ENCODE measurements at regions not wholly inside any gene's neighbourhood (a gene's known extent, or its start where the extent isn't known, plus 50 kb on each side); places are given as distances from the start of the nearest gene placed in this dataset.

GRCh38 chr17:20774472-20775135 lies 195.1 kb downstream of the CDRT15L2 start:
- Histone ChIP-seq H3K9me3 (ENCODE audit: insufficient read depth, low read depth, low read length) (no peaks in the 10 kb centered on the region), H3K4me1 (ENCODE audit: insufficient read depth, low read length, poor library complexity, severe bottlenecking) (no peaks in the 10 kb centered on the region), H3K79me2 (ENCODE audit: insufficient read depth, low read length) (no peaks in the 10 kb centered on the region), H3K27me3 (ENCODE audit: insufficient read depth, low read length, poor library complexity, severe bottlenecking) (no peaks in the 10 kb centered on the region), H3K36me3 (ENCODE audit: insufficient read depth, low read length) (no peaks in the 10 kb centered on the region), H3K9me2 (replicated peaks; ENCODE audit: low read depth, low read length) (no peaks in the 10 kb centered on the region), H3K4me2 (ENCODE audit: low read depth, low read length, poor library complexity, severe bottlenecking) (no peak overlapping the region), H3K4me3 (ENCODE audit: low read length, poor library complexity, severe bottlenecking) (no peak overlapping the region), H4K20me1 (ENCODE audit: insufficient read depth, low read length, poor library complexity, severe bottlenecking) (no peaks in the 10 kb centered on the region), H3F3A (ENCODE audit: low read depth) (no peaks in the 10 kb centered on the region), H2AFZ (ENCODE audit: low read length) (no peak overlapping the region), H3K9ac (ENCODE audit: low read depth, low read length, poor library complexity, severe bottlenecking) (no peak overlapping the region)
- TF ChIP-seq CTCF (conservative IDR thresholded peaks at IDR 0.05; ENCODE audit: low read length) (no peak), EZH2phosphoT487 (IDR thresholded peaks at IDR 0.05; ENCODE audit: borderline replicate concordance) (no peak)

DNA sequence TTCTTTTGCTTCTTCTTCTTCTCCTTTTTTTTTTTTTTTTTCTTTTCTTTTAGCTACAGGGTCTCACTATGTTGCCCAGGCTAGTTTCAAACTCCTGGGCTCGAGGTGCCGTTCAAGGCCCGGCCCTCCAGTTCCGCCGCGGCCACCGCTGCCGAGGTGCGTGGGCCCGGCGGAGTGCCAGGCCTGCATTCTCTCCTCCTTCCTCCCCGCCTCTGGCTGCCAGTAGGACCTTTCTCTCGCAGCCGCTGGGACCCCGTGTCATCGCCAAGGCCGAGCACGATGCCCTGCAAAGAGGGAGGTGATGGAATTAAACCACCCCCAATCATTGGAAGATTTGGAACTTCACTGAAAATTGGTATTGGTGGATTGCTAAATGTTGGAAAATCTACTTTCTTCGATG lies 195.8 kb downstream of the CDRT15L2 start:
- Histone ChIP-seq H3K79me2 (ENCODE audit: insufficient read depth, low read length) (no peaks in the 10 kb centered on the region), H3K4me3 (ENCODE audit: low read length, poor library complexity, severe bottlenecking) (no peak overlapping the region), H3K9me3 (ENCODE audit: insufficient read depth, low read depth, low read length) (no peaks in the 10 kb centered on the region), H3K9me2 (replicated peaks; ENCODE audit: low read depth, low read length) (no peaks in the 10 kb centered on the region), H3K27me3 (ENCODE audit: insufficient read depth, low read length, poor library complexity, severe bottlenecking) (no peaks in the 10 kb centered on the region), H3K9ac (ENCODE audit: low read depth, low read length, poor library complexity, severe bottlenecking) (no peak overlapping the region), H3K4me1 (ENCODE audit: insufficient read depth, low read length, poor library complexity, severe bottlenecking) (no peaks in the 10 kb centered on the region), H2AFZ (ENCODE audit: low read length) (no peak overlapping the region), H3F3A (ENCODE audit: low read depth) (no peaks in the 10 kb centered on the region), H3K4me2 (ENCODE audit: low read depth, low read length, poor library complexity, severe bottlenecking) (no peak overlapping the region), H4K20me1 (ENCODE audit: insufficient read depth, low read length, poor library complexity, severe bottlenecking) (no peaks in the 10 kb centered on the region), H3K36me3 (ENCODE audit: insufficient read depth, low read length) (no peaks in the 10 kb centered on the region)
- TF ChIP-seq EZH2phosphoT487 (IDR thresholded peaks at IDR 0.05; ENCODE audit: borderline replicate concordance) (no peak), CTCF (conservative IDR thresholded peaks at IDR 0.05; ENCODE audit: low read length) (no peak)

DNA sequence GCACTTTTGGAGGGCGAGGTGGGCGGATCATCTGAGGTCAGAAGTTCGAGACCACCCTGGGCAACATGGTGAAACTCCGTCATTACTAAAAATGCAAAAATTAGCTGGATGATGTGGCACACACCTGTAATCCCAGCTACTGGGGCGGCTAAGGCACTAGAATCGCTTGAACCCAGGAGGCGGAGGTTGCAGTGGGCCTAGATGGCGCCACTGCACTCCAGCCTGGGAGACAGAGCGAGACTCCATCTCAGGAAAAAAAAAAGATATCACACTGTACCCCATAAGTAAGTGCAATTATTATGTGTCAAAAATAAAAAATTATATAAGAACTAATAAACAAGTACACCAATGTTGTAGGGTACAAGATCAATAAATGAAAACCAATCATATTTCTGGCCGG lies 200.0 kb downstream of the CDRT15L2 start:
- Histone ChIP-seq H3K4me3 (ENCODE audit: low read length, poor library complexity, severe bottlenecking) (no peak overlapping the region), H3K36me3 (ENCODE audit: insufficient read depth, low read length) (no peaks in the 10 kb centered on the region), H3K79me2 (ENCODE audit: insufficient read depth, low read length) (no peaks in the 10 kb centered on the region), H3F3A (ENCODE audit: low read depth) (no peaks in the 10 kb centered on the region), H3K4me2 (ENCODE audit: low read depth, low read length, poor library complexity, severe bottlenecking) (no peak overlapping the region), H3K9me3 (ENCODE audit: insufficient read depth, low read depth, low read length) (no peaks in the 10 kb centered on the region), H3K4me1 (ENCODE audit: insufficient read depth, low read length, poor library complexity, severe bottlenecking) (no peaks in the 10 kb centered on the region), H3K27me3 (ENCODE audit: insufficient read depth, low read length, poor library complexity, severe bottlenecking) (no peaks in the 10 kb centered on the region), H4K20me1 (ENCODE audit: insufficient read depth, low read length, poor library complexity, severe bottlenecking) (no peaks in the 10 kb centered on the region), H3K9me2 (replicated peaks; ENCODE audit: low read depth, low read length) (no peaks in the 10 kb centered on the region), H3K9ac (ENCODE audit: low read depth, low read length, poor library complexity, severe bottlenecking) (no peak overlapping the region), H2AFZ (ENCODE audit: low read length) (no peak overlapping the region)
- TF ChIP-seq EZH2phosphoT487 (IDR thresholded peaks at IDR 0.05; ENCODE audit: borderline replicate concordance) (no peak), CTCF (conservative IDR thresholded peaks at IDR 0.05; ENCODE audit: low read length) (no peak)

Measured in Loucy (cell line).